ENCODE measurements at regions not wholly inside any gene's neighbourhood (a gene's known extent, or its start where the extent isn't known, plus 50 kb on each side); places are given as distances from the start of the nearest gene placed in this dataset.

DNA sequence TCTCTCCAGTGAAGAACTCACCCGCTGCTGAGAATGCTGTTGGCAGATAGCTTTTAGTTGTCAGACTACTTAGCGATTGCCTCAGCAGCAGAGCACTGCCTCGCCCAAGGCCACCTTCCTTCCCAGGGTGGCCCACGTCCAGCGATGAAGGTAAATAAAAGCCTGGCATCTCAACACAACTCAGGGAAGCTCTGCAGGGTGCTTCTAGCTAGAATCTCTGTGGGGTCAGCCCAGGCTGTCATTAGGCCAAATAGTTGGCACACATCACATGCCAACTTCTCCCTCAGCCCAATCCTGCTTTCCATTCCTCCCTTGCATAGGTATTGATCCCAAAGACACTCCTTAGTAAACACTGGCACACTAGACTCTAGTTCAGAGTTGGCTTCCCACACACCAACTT lies 368.1 kb upstream of the TMTC1 start:
- no peak for TF ChIP-seq Cebpa-rat (IDR thresholded peaks at IDR 0.05)

DNA sequence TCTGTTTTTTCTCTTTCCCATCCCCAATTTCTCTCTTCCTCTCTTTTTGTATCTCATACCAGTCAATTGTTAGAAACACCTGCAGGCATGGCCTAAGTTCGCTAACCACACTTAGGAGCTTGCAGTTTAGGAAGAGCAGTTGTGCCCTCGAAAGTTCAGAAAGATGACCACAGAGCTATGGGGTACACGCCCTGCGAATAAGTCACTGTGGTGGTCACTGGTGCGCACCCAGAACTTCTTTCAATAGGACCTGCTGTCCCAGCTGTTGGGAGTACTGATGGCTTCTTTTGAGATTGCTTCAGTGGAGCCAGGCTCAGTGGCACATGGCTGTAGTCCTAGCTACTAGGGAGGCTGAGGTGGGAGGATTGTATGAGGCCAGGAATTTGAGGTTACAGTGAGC lies 362.8 kb upstream of the TMTC1 start:
- Histone ChIP-seq H3K4me3 (no peak overlapping the region), H3K27ac (no peak overlapping the region), H3K9ac (no peak overlapping the region), H3K9me3 (replicated peaks in 1 of 11) (no peaks in the 10 kb centered on the region), H3K36me3 (no peaks in the 10 kb centered on the region), H3K4me1 (no peaks in the 10 kb centered on the region), H4K20me1 (no peaks in the 10 kb centered on the region), H3K27me3 (no peaks in the 10 kb centered on the region), H3K4me2 (no peak overlapping the region)
- no peak for TF ChIP-seq Cebpa-rat (IDR thresholded peaks at IDR 0.05)

More for the DNA sequence above, 368.1 kb upstream of the TMTC1 start:
- H3K4me3 ChIP-seq, result no peak overlapping the region
- H3K27ac ChIP-seq, result no peak overlapping the region
- no peaks in the 10 kb centered on the region for H4K20me1 ChIP-seq
- no peaks in the 10 kb centered on the region for H3K27me3 ChIP-seq
- peaks cover 0 to 7% (median 0%) of the 10 kb centered on the region in 11 experiments; a peak in 2 of 22 replicates for H3K9me3 ChIP-seq (replicated peaks in 1 of 11)
- H3K9ac ChIP-seq, result no peak overlapping the region
- no peak overlapping the region for H3K4me2 ChIP-seq
- no peaks in the 10 kb centered on the region for H3K4me1 ChIP-seq
- no peaks in the 10 kb centered on the region for H3K36me3 ChIP-seq

DNA sequence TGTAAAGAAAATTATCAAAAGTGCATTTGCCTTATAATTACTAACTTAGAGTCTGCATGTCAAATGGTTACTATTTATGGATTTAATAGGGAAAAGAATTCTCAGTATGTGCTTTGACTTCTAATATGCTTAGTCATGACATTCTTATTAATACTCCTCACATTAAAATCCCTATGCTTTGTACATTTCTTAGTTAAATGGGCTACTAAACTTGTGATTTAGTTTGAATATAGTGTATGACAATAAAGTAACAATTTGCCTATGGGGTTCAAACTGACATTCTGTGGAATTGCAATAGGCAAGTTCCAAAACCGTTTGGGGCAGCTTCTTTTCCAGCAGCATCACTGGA lies 361.9 kb upstream of the TMTC1 start:
- Histone ChIP-seq H3K4me3 (no peak overlapping the region), H3K4me2 (no peak overlapping the region), H3K36me3 (no peaks in the 10 kb centered on the region), H3K4me1 (no peaks in the 10 kb centered on the region), H3K27me3 (no peaks in the 10 kb centered on the region), H3K9me3 (replicated peaks in 1 of 11) (no peaks in the 10 kb centered on the region), H4K20me1 (no peaks in the 10 kb centered on the region), H3K9ac (no peak overlapping the region), H3K27ac (no peak overlapping the region)
- TF ChIP-seq Cebpa-rat (IDR thresholded peaks at IDR 0.05), result no peak

- Histone ChIP-seq H4K20me1 (no peaks in the 10 kb centered on the region), H3K9me3 (replicated peaks in 1 of 11) (no peaks in the 10 kb centered on the region), H3K9ac (no peak overlapping the region), H3K36me3 (no peaks in the 10 kb centered on the region), H3K4me1 (no peaks in the 10 kb centered on the region), H3K4me3 (no peak overlapping the region), H3K27me3 (no peaks in the 10 kb centered on the region), H3K27ac (no peak overlapping the region), H3K4me2 (no peak overlapping the region)
- TF ChIP-seq Cebpa-rat (IDR thresholded peaks at IDR 0.05), result no peak
Measured at GRCh38 chr12:30144777-30145683, 361.3 kb upstream of the TMTC1 start.

- no peaks in the 10 kb centered on the region for H4K20me1 ChIP-seq
- no peak overlapping the region for H3K4me2 ChIP-seq
- no peaks in the 10 kb centered on the region for H3K27me3 ChIP-seq
- no peak overlapping the region for H3K27ac ChIP-seq
- H3K9me3 ChIP-seq (replicated peaks in 1 of 11), result no peaks in the 10 kb centered on the region
- no peak overlapping the region for H3K4me3 ChIP-seq
- TF ChIP-seq Cebpa-rat (IDR thresholded peaks at IDR 0.05), result no peak
- no peaks in the 10 kb centered on the region for H3K4me1 ChIP-seq
- no peaks in the 10 kb centered on the region for H3K36me3 ChIP-seq
- no peak overlapping the region for H3K9ac ChIP-seq
Measured at GRCh38 chr12:30142301-30142700, 358.6 kb upstream of the TMTC1 start.

GRCh38 chr12:30138483-30138882 lies 354.7 kb upstream of the TMTC1 start:
- Histone ChIP-seq H3K4me2 (no peak overlapping the region), H4K20me1 (no peaks in the 10 kb centered on the region), H3K9ac (no peak overlapping the region), H3K4me3 (no peak overlapping the region), H3K27ac (no peak overlapping the region), H3K36me3 (no peaks in the 10 kb centered on the region), H3K4me1 (no peaks in the 10 kb centered on the region), H3K9me3 (replicated peaks in 1 of 11) (no peaks in the 10 kb centered on the region), H3K27me3 (no peaks in the 10 kb centered on the region)
- TF ChIP-seq Cebpa-rat (IDR thresholded peaks at IDR 0.05), result no peak

- Histone ChIP-seq H3K4me3 (no peak overlapping the region), H3K36me3 (no peaks in the 10 kb centered on the region), H4K20me1 (no peaks in the 10 kb centered on the region), H3K9ac (no peak overlapping the region), H3K4me2 (no peak overlapping the region), H3K9me3 (replicated peaks in 1 of 11) (no peaks in the 10 kb centered on the region), H3K4me1 (no peaks in the 10 kb centered on the region), H3K27ac (no peak overlapping the region), H3K27me3 (no peaks in the 10 kb centered on the region)
- TF ChIP-seq Cebpa-rat (IDR thresholded peaks at IDR 0.05), result no peak
Measured at GRCh38 chr12:30136696-30137095, 353.0 kb upstream of the TMTC1 start.

DNA sequence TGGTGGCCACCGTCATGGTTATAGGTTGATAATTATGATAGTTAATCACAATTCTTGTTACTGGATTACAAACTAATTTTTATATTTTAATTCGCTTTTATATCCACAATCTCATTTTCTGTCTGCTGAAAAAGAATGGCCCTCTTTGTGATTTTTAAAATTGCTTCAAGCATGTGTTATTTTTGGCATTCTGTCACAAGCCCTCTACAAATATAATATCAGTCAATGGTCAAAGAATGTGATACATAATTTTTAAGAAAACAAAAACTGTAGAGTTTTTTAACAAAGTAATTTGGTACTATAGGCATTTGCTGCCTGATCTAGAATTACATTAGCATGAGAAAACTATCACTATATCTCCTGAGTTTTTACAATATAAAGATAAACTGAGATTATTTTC lies 352.0 kb upstream of the TMTC1 start:
- Histone ChIP-seq H3K4me3 (no peak overlapping the region), H3K27ac (no peak overlapping the region), H3K9me3 (replicated peaks in 1 of 11) (no peaks in the 10 kb centered on the region), H3K4me2 (no peak overlapping the region), H3K36me3 (no peaks in the 10 kb centered on the region), H3K9ac (no peak overlapping the region), H3K4me1 (no peaks in the 10 kb centered on the region), H3K27me3 (no peaks in the 10 kb centered on the region), H4K20me1 (no peaks in the 10 kb centered on the region)
- TF ChIP-seq Cebpa-rat (IDR thresholded peaks at IDR 0.05), result no peak

GRCh38 chr12:30134229-30134628 lies 350.5 kb upstream of the TMTC1 start:
- Histone ChIP-seq H4K20me1 (no peaks in the 10 kb centered on the region), H3K4me1 (no peaks in the 10 kb centered on the region), H3K36me3 (no peaks in the 10 kb centered on the region), H3K9me3 (replicated peaks in 1 of 11) (no peaks in the 10 kb centered on the region), H3K4me3 (no peak overlapping the region), H3K27me3 (no peaks in the 10 kb centered on the region), H3K27ac (no peak overlapping the region), H3K4me2 (no peak overlapping the region), H3K9ac (no peak overlapping the region)
- no peak for TF ChIP-seq Cebpa-rat (IDR thresholded peaks at IDR 0.05)

GRCh38 chr12:30126944-30127343 lies 343.2 kb upstream of the TMTC1 start:
- H3K4me3 ChIP-seq, result no peak overlapping the region
- H3K4me2 ChIP-seq, result no peak overlapping the region
- H3K9me3 ChIP-seq (replicated peaks in 1 of 11), result no peaks in the 10 kb centered on the region
- no peak overlapping the region for H3K9ac ChIP-seq
- no peak overlapping the region for H3K27ac ChIP-seq
- no peaks in the 10 kb centered on the region for H3K36me3 ChIP-seq
- no peaks in the 10 kb centered on the region for H3K27me3 ChIP-seq
- H3K4me1 ChIP-seq, result no peaks in the 10 kb centered on the region
- TF ChIP-seq Cebpa-rat (IDR thresholded peaks at IDR 0.05), result no peak
- no peaks in the 10 kb centered on the region for H4K20me1 ChIP-seq
